ENCODE measurements at regions not wholly inside any gene's neighbourhood (a gene's known extent, or its start where the extent isn't known, plus 50 kb on each side); places are given as distances from the start of the nearest gene placed in this dataset.

DNA sequence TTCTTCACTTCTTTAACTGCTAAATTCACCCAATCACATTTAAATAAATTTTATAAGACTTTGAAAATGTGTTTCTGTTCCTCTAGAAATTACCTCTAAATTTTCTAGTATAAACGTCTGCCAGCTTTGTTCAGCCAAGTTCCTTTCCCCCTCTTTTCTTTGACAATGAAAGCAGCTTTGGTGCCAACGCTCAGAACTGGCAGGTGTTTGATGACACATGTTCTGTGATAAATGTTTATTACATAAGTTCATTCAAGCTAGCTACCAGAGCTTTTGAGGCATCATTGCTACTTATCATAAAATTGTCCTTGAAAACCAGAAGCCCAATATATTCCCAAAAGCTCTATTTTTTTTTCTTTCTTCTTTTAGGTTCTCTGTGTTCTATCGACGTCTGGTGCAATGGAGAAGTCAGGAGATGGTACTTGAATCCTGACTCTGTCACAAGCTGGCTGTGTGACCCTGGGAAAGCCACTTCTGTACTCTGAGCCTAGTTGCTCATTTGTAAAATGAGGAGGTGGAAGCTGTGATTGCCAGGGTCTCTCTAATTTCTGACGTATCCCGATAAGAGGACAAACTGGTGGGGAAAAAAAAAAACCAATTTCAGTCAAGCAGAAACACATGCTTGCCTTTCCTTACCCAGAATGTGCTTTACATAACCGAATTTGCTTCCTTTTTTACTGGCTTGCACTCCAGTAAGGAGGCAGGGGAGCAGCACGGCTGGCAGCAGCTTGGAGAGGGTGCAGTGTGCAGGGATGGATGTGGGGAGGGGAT, 187.1 kb upstream of the LPP start:
- TF ChIP-seq POLR2A (IDR thresholded peaks at IDR 0.05; ENCODE audit: low read length) (no peak), EP300 (IDR thresholded peaks at IDR 0.05) (no peak), ZNF302 (CRISPR knock-in tag; IDR thresholded peaks at IDR 0.05) (no peak), USF2 (IDR thresholded peaks at IDR 0.05) (no peak), JUNB (IDR thresholded peaks at IDR 0.05) (no peak)

Data from A549 (cell line).